ENCODE measurements at regions not wholly inside any gene's neighbourhood (a gene's known extent, or its start where the extent isn't known, plus 50 kb on each side); places are given as distances from the start of the nearest gene placed in this dataset.
A peak's percentile ranks its signal among the peaks of the same experiment; 100 is the strongest.

DNA sequence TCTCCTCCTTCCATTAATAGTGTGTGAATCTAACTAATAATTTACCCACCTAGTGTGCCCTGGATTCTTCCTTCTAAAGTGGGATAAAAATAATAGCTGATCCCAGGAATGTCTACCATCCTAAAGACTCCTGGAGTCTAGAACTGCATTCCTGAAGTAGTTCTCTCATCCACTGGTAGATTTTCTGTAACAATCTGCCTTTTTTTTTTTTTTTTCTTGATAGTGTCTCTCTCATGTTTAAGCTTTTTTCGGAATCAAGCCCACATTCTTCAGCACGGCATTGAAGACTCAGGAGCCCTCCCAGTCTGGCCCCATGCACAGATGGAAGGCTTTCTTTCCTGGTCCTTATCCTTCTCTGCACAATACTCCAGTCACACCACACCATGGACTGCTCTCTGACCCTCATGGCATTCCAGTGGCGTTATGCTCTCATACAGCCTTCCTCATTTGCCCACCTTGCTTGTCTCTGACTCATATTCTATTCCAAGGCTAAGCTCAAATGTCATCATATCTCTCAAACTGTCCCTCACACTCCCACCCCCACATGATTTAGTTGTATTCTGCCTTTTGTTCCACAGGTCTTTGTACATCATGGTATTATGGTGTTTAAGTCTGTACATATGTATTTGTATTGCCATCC is 68.7 kb upstream of the FRY start:
- Mint-ChIP-seq H3K27ac (peak overlapping the region; percentile 22), H3K4me1 (peaks cover 34% of the 10 kb centered on the region), H3K9me3 (peaks cover 2% of the 10 kb centered on the region), H3K4me3 (no peak overlapping the region), H3K27me3 (no peaks in the 10 kb centered on the region), H3K36me3 (ENCODE audit: low read depth) (no peaks in the 10 kb centered on the region)
- CTCF ChIA-PET = interaction anchor here (0.6 kb wide), 1 partner anchor 55 kb away, joined by 3 read pairs; no protein-coding TSS in a partner anchor
- DNase-seq = no peak
- TF ChIP-seq, protein P1, sequence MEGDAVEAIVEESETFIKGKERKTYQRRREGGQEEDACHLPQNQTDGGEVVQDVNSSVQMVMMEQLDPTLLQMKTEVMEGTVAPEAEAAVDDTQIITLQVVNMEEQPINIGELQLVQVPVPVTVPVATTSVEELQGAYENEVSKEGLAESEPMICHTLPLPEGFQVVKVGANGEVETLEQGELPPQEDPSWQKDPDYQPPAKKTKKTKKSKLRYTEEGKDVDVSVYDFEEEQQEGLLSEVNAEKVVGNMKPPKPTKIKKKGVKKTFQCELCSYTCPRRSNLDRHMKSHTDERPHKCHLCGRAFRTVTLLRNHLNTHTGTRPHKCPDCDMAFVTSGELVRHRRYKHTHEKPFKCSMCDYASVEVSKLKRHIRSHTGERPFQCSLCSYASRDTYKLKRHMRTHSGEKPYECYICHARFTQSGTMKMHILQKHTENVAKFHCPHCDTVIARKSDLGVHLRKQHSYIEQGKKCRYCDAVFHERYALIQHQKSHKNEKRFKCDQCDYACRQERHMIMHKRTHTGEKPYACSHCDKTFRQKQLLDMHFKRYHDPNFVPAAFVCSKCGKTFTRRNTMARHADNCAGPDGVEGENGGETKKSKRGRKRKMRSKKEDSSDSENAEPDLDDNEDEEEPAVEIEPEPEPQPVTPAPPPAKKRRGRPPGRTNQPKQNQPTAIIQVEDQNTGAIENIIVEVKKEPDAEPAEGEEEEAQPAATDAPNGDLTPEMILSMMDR (IDR thresholded peaks at IDR 0.05) = no peak
- intact Hi-C loops (cut with micrococcal nuclease) = no loop called here
- no peak for ATAC-seq (ENCODE audit: low read depth)
- POLR2A ChIA-PET = no interaction called here

DNA sequence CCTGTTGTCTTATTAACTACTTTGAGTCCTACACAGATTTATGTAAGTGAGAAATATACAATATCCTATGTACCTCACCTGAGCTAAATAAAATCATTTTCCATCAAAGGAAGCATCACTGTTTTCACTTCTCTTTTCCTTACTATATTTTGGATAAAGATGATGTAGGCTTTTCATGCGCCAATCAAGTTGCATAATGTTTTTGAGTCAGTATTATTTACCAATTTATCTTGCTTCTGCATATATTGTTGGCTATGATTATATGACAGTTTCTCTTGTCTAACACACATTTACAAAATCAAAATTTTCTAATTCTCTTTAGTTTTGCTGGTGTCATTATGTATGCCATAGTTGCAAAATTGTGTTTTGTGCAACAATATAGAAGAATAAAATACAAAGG is 67.9 kb upstream of the FRY start:
- Mint-ChIP-seq H3K27ac (no peak overlapping the region), H3K9me3 (peaks cover 2% of the 10 kb centered on the region), H3K4me3 (no peak overlapping the region), H3K4me1 (peaks cover 42% of the 10 kb centered on the region), H3K36me3 (ENCODE audit: low read depth) (no peaks in the 10 kb centered on the region), H3K27me3 (no peaks in the 10 kb centered on the region)
- ATAC-seq (ENCODE audit: low read depth) (no peak), DNase-seq (no peak)
- CTCF ChIA-PET = no interaction called here
- POLR2A ChIA-PET = interaction anchor here (1.4 kb wide), 1 partner anchor 352 kb away, joined by 4 read pairs; the partner anchor contains the start of genes BRCA2 and ZAR1L
- TF ChIP-seq, protein P1 (IDR thresholded peaks at IDR 0.05) = no peak
- intact Hi-C loops (cut with micrococcal nuclease) = loop anchor here (2.0 kb wide), 3 partner anchors 23 to 463 kb away; no protein-coding TSS in a partner anchor

DNA sequence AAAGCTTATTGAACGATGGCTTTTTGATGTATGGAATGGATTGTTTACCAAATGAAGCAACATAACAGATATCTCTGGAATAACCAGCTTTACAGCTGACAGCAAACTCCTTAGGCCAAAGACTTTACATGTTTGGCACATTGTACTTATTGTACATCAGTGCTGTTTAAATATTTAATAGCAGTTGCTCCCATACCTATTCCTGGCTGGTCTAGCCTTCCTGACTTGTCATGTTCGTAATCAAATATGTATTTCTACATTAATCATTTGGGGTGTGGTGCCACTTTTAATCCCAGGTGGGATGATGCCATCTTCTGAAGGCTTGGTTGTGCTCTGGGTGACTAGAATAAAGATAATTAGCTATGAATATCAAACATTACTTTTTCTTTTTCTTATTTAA is 67.4 kb upstream of the FRY start:
- POLR2A ChIA-PET = interaction anchor here (1.4 kb wide), 1 partner anchor 351 kb away, joined by 4 read pairs; the partner anchor contains the start of genes BRCA2 and ZAR1L
- Mint-ChIP-seq H3K36me3 (ENCODE audit: low read depth) (no peaks in the 10 kb centered on the region), H3K9me3 (peaks cover 2% of the 10 kb centered on the region), H3K4me1 (peaks cover 46% of the 10 kb centered on the region), H3K27ac (no peak overlapping the region), H3K27me3 (no peaks in the 10 kb centered on the region), H3K4me3 (no peak overlapping the region)
- DNase-seq = no peak
- ATAC-seq (ENCODE audit: low read depth) = no peak
- intact Hi-C loops (cut with micrococcal nuclease) = loop anchor here (2.0 kb wide), 3 partner anchors 23 to 463 kb away; no protein-coding TSS in a partner anchor
- CTCF ChIA-PET = interaction anchor here (2.2 kb wide), 1 partner anchor 54 kb away, joined by 6 read pairs; no protein-coding TSS in a partner anchor
- TF ChIP-seq, protein P1 (IDR thresholded peaks at IDR 0.05) = no peak

DNA sequence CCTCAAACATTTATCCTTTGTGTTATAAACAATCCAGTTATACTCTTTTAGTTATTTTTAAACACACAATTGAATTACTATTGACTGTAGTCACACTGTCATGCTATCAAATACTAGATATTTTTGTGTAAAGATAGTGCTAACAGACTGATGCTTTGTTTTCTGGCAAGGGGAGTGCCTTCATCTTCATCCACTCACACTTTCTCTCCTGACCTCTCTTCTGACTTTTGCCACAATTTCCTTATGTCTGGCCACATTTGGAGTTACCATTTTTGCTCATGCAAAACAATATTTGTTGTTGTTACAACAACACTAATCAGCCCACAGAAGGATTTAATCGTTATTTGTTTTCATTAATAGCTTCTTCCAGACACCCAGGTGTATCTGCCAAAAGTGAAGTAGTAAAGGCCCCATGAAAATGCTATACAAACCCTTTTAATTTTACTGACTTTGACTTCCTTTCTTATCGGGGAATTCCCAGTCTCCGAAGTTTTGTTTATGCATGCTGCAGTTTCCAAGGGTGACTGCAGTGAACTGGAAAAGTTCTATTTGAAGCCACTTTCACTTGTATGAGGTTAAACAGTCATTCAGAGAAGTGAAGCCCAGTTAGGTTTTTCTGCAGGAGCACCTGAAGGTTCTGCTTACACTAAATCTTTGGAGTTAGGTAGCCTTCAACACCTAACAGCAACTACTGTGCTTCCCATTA is 66.1 kb upstream of the FRY start:
- Mint-ChIP-seq H3K27ac (peak overlapping the region; percentile 91), H3K9me3 (peaks cover 2% of the 10 kb centered on the region), H3K27me3 (no peaks in the 10 kb centered on the region), H3K4me3 (peak overlapping the region; percentile 30), H3K36me3 (ENCODE audit: low read depth) (no peaks in the 10 kb centered on the region), H3K4me1 (peaks cover 46% of the 10 kb centered on the region)
- no peak for DNase-seq
- intact Hi-C loops (cut with micrococcal nuclease) = loop anchor here (1.0 to 5.0 kb wide), 10 partner anchors 9 to 573 kb away; partner anchors contain the start of genes BRCA2, N4BP2L2 and ZAR1L
- POLR2A ChIA-PET = interaction anchor here (1.0 kb wide), 2 partner anchors 9 to 14 kb away, joined by 3 to 7 read pairs; no protein-coding TSS in a partner anchor
- CTCF ChIA-PET = interaction anchor here (2.2 kb wide), 1 partner anchor 56 kb away, joined by 6 read pairs; no protein-coding TSS in a partner anchor
- peak; percentile 89 for ATAC-seq (ENCODE audit: low read depth)
- TF ChIP-seq, protein P1 (IDR thresholded peaks at IDR 0.05) = no peak

DNA sequence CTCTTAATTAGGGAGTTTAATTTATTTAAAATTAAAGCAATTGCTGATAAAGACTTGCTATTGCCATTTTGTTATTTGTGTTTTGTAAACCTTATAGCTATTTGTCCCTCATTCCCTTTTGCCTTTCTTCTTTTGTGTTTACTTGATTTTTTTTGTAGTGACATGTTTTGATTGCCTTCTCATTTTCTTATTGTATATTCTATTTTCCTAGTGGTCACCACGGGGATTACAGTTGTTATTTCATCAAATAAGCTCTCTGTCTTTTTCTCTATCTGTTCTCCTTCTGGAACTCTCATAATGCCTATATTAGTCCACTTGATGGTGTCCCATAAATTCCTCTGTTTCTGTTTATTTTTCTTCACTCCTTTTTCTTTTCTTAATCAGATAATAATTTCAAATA is 64.4 kb upstream of the FRY start:
- intact Hi-C loops (cut with micrococcal nuclease) = loop anchor here (2.0 to 5.0 kb wide), 2 partner anchors 35 to 348 kb away; partner anchors contain the start of genes BRCA2 and ZAR1L
- ATAC-seq (ENCODE audit: low read depth) = no peak
- Mint-ChIP-seq H3K4me3 (no peak overlapping the region), H3K9me3 (peaks cover 2% of the 10 kb centered on the region), H3K27me3 (no peaks in the 10 kb centered on the region), H3K36me3 (ENCODE audit: low read depth) (no peaks in the 10 kb centered on the region), H3K4me1 (peaks cover 46% of the 10 kb centered on the region), H3K27ac (peak overlapping the region; percentile 32)
- DNase-seq = no peak
- CTCF ChIA-PET = interaction anchor here (1.2 kb wide), 1 partner anchor 57 kb away, joined by 5 read pairs; no protein-coding TSS in a partner anchor
- POLR2A ChIA-PET = interaction anchor here (1.2 kb wide), 1 partner anchor 347 kb away, joined by 3 read pairs; no protein-coding TSS in a partner anchor
- TF ChIP-seq, protein P1 (IDR thresholded peaks at IDR 0.05) = no peak
